Brain microvascular endothelial cell (primary cell): ENCODE measurements at regions not wholly inside any gene's neighbourhood (a gene's known extent, or its start where the extent isn't known, plus 50 kb on each side); places are given as distances from the start of the nearest gene placed in this dataset.
A peak's percentile ranks its signal among the peaks of the same experiment; 100 is the strongest.

ENCODE experiments used
- DNase-seq: peaks from one replicate; pipeline ENCODE4 v3.0.0-alpha.2; 2020
- H3K27ac ChIP-seq: fragments of 250-450 bp; sonication (Bioruptor Pico); 2 replicates; pipeline ENCODE4 v1.5.1; 2020; ENCODE audit warnings: mild to moderate bottlenecking, moderate library complexity
- H3K27me3 ChIP-seq: fragments of 250-450 bp; sonication (Bioruptor Pico); replicated peaks from 2 replicates; pipeline ENCODE4 v1.5.1; 2020; ENCODE audit warnings: mild to moderate bottlenecking
- H3K36me3 ChIP-seq: fragments of 250-450 bp; sonication (Bioruptor Pico); replicated peaks from 2 replicates; pipeline ENCODE4 v1.5.1; 2020; ENCODE audit warnings: mild to moderate bottlenecking
- H3K4me3 ChIP-seq: 2 replicates; pipeline ENCODE4 v1.5.1; 2011; ENCODE audit warnings: low read depth, mild to moderate bottlenecking, control low read depth, low read length, moderate library complexity
- in situ Hi-C: cut with HindIII; loops from 2 replicates; pipeline ENCODE4 v1.10.0; 2017; ENCODE audit warnings: low sequenced_read_pairs, low pct_ligation_motif_present
- TF ChIP-seq, protein P1 (sequence below): IDR thresholded peaks from 2 replicates; pipeline ENCODE4 v1.5.1; 2011; ENCODE audit warnings: low read depth, mild to moderate bottlenecking, moderate library complexity, low read length, control low read depth, inconsistent platforms; ENCODE audit errors: missing control alignments

DNA sequence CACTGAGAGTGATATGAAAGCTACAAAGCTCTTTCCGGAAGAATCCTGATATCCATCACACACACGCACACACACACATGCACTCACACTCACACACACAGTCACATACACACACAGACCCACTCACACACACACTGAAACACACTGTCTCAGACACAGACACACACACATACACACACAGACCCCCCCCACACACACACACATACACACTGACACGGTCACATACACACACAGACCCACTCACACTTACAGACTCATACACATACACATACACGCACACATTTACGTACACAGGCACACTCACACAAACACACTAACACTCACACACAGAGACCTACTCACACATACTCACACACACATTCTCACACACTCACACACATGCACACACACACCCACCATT is 58.6 kb downstream of the LIG4 start:
- Histone ChIP-seq H3K36me3 (no peaks in the 10 kb centered on the region), H3K4me3 (no peak overlapping the region), H3K27me3 (no peaks in the 10 kb centered on the region), H3K27ac (no peak overlapping the region)
- TF ChIP-seq, protein P1, sequence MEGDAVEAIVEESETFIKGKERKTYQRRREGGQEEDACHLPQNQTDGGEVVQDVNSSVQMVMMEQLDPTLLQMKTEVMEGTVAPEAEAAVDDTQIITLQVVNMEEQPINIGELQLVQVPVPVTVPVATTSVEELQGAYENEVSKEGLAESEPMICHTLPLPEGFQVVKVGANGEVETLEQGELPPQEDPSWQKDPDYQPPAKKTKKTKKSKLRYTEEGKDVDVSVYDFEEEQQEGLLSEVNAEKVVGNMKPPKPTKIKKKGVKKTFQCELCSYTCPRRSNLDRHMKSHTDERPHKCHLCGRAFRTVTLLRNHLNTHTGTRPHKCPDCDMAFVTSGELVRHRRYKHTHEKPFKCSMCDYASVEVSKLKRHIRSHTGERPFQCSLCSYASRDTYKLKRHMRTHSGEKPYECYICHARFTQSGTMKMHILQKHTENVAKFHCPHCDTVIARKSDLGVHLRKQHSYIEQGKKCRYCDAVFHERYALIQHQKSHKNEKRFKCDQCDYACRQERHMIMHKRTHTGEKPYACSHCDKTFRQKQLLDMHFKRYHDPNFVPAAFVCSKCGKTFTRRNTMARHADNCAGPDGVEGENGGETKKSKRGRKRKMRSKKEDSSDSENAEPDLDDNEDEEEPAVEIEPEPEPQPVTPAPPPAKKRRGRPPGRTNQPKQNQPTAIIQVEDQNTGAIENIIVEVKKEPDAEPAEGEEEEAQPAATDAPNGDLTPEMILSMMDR = no peak
- no peak for DNase-seq
- in situ Hi-C loops = no loop called here

DNA sequence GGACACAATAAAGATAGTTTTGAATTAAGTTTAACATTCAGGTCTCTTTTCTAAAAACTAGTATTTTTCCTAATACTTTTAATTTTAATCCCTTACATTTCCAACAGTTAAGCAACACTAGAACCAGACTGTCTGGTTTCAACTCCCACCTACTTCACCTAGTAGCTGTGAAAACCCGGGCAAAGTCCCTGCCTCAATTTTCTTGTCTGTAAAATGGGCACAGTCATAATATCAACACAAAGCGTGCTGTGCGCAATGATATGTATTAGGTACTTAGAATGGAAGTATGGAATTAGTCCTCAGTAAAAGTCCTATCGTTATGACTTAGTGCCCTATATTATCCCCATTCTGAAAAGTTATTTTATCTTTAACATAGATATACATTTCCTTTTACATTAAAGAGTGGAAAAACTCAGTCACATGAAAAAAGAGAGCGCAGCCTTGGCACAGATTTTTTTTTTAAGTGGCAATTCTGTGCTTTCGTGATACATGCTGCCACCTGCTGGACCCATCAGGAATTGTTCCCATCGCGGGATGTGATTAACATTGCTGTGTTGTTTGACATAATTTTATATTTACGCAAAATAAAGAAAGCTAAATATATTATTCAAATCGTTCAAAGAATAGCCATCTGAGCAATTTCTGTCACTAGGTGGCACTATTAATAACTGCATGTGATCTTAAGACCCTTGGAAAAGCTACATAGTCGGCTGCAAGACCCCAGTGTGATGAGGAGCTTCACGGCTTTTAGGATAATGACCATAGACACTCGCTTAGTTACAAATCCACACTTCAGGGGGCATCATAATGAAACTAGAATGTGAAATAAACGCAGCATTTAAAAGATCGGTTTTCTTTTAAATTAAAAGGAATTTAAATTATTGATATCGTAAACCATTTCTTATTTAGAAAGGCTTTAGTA is 59.9 kb downstream of the LIG4 start:
- Histone ChIP-seq H3K27me3 (no peaks in the 10 kb centered on the region), H3K27ac (no peak overlapping the region), H3K4me3 (no peak overlapping the region), H3K36me3 (no peaks in the 10 kb centered on the region)
- TF ChIP-seq, protein P1 = peak; percentile 83
- DNase-seq = peak; percentile 63
- in situ Hi-C loops = no loop called here

DNA sequence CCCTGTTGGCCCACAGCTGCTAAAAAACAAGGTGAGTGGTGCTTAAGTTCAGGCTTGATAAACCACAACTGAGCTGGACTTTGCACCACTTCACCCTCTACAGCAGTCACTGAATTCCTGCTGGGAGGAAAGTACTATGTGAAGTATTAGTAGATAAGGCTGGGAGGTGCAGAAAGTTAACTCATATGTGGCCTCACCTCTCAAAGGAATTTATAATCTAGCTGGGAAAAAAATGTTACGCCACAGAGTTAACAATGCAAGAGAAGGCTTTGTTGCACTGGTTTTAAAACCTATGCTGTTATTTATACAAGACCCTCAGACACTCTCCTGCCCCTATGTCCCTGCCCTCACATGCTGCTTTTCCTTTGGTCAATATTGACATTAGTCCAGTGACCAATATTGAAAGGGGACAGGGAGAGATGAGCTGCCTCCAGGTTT is 60.9 kb downstream of the LIG4 start:
- in situ Hi-C loops = no loop called here
- no peaks in the 10 kb centered on the region for H3K36me3 ChIP-seq
- TF ChIP-seq, protein P1 = no peak
- no peak for DNase-seq
- no peaks in the 10 kb centered on the region for H3K27me3 ChIP-seq
- no peak overlapping the region for H3K4me3 ChIP-seq
- no peak overlapping the region for H3K27ac ChIP-seq

DNA sequence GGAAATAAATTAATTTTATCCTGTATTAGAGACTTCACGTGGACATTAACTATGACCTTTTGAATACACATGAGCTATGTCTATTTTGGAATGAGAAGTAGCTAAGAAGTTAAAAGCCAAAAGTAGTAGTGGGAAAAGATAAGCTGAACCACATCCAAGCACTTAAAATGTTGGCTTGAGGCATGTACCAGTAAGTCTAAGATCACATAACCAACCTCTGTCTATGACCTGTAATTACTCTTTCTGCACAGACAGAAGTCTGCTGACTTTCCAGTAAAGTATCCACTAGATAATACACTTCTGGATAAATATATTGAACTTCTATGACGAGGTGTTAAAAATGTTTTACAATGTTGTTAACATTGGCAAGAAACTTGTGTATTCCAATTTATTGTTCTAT is 68.7 kb downstream of the LIG4 start:
- in situ Hi-C loops = no loop called here
- TF ChIP-seq, protein P1 = no peak
- Histone ChIP-seq H3K27ac (no peak overlapping the region), H3K4me3 (no peak overlapping the region), H3K36me3 (no peaks in the 10 kb centered on the region), H3K27me3 (no peaks in the 10 kb centered on the region)
- DNase-seq = no peak

DNA sequence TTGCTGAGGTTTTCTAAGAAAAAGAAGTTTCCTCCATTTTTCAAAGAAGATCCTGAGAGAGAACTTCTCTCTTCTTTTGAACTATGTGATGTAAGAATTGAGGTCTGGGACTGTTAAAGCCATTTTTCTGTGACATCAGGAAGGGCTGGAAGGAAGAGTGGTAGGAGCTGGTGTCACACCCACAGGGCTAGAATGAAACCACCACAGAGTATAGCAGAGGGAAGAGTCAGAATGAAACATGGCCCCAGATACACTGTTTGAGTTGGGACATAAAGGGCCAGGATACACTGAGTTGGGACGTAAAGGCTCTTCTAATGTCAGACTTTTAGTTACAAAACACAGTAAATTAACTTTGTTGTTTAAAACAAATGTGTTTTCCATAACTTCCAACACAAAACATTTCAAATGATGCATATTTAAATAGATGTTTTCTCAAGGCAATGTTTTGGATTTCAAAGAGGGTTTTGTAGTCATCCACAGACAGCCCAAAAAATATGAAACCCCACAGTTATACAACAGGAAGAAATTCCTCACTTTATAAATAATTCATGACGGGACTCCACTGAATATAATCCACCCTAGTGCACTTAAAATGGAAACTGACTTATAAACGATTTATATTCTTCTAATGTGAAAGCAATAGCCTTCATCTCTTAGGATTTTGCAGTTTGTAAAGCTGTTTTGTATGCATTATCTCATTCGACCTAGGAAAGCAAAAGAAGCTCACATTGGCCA is 72.5 kb downstream of the LIG4 start:
- no peak for DNase-seq
- in situ Hi-C loops = no loop called here
- TF ChIP-seq, protein P1 = no peak

More for the DNA sequence above, 72.5 kb downstream of the LIG4 start:
- H3K36me3 ChIP-seq = no peaks in the 10 kb centered on the region
- no peak overlapping the region for H3K27ac ChIP-seq
- no peaks in the 10 kb centered on the region for H3K27me3 ChIP-seq
- H3K4me3 ChIP-seq = no peak overlapping the region
